HPDE6-E6E7 (cell line): ENCODE measurements at regions not wholly inside any gene's neighbourhood (a gene's known extent, or its start where the extent isn't known, plus 50 kb on each side); places are given as distances from the start of the nearest gene placed in this dataset.

Experiments used
- DNase-seq: peaks from one replicate; pipeline ENCODE4 v3.0.0; 2011; ENCODE audit warnings: missing footprints; ENCODE audit errors: extremely low spot score

GRCh38 chr20:48181261-48181935, 396.1 kb upstream of the SULF2 start:
- DNase-seq = no peak

- no peak for DNase-seq
Measured at GRCh38 chr20:48180618-48181017, 395.3 kb upstream of the SULF2 start.

- peak; percentile 77 for DNase-seq
Measured at GRCh38 chr20:48180024-48180423, 394.7 kb upstream of the SULF2 start.

- no peak for DNase-seq
Measured at GRCh38 chr20:48178633-48179032, 393.4 kb upstream of the SULF2 start.

GRCh38 chr20:48177058-48177457, 391.8 kb upstream of the SULF2 start:
- no peak for DNase-seq

GRCh38 chr20:48176139-48176538, 390.9 kb upstream of the SULF2 start:
- DNase-seq = no peak

- DNase-seq = no peak
Measured at GRCh38 chr20:48175261-48175660, 390.0 kb upstream of the SULF2 start.

GRCh38 chr20:48172357-48172702, 387.0 kb upstream of the SULF2 start:
- no peak for DNase-seq

GRCh38 chr20:48171626-48172356, 386.5 kb upstream of the SULF2 start:
- no peak for DNase-seq

- no peak for DNase-seq
Measured at GRCh38 chr20:48171071-48171470, 385.8 kb upstream of the SULF2 start.

GRCh38 chr20:48170625-48171024, 385.3 kb upstream of the SULF2 start:
- no peak for DNase-seq

GRCh38 chr20:48169650-48170225, 384.5 kb upstream of the SULF2 start:
- DNase-seq = no peak

- DNase-seq = no peak
Measured at GRCh38 chr20:48166082-48166835, 381.0 kb upstream of the SULF2 start.

GRCh38 chr20:48165401-48165685, 380.1 kb upstream of the SULF2 start:
- no peak for DNase-seq

- DNase-seq = no peak
Measured at GRCh38 chr20:48164566-48165400, 379.5 kb upstream of the SULF2 start.

GRCh38 chr20:48164034-48164433, 378.8 kb upstream of the SULF2 start:
- no peak for DNase-seq

GRCh38 chr20:48163505-48163904, 378.2 kb upstream of the SULF2 start:
- DNase-seq = no peak

- DNase-seq = no peak
Measured at GRCh38 chr20:48162621-48163020, 377.3 kb upstream of the SULF2 start.

GRCh38 chr20:48159145-48160008, 374.1 kb upstream of the SULF2 start:
- DNase-seq = no peak

- DNase-seq = no peak
Measured at GRCh38 chr20:48158014-48158413, 372.7 kb upstream of the SULF2 start.
